AG04450 (cell line): ENCODE measurements at regions not wholly inside any gene's neighbourhood (a gene's known extent, or its start where the extent isn't known, plus 50 kb on each side); places are given as distances from the start of the nearest gene placed in this dataset.

ENCODE experiments used
- CTCF ChIA-PET: fragments of 300-600, 350-600 bp; formaldehyde crosslinking; extraction: SDS; loops from one replicate; lab custom pipeline; 2022; ENCODE audit warnings: antibody characterized with exemption, inconsistent platforms; lab: Charles Lee
- POLR2A ChIA-PET: fragments of 350-600 bp; formaldehyde crosslinking; extraction: SDS; loops from one replicate; lab custom pipeline; 2021; ENCODE audit warnings: antibody characterized with exemption, inconsistent platforms; lab: Yijun Ruan, JAX
- DNase-seq: peaks from one replicate; pipeline ENCODE4 v3.0.0-alpha.2; 2011; ENCODE audit warnings: low read depth, low spot score
- H3K27ac ChIP-seq: one replicate; pipeline ENCODE4 v1.5.1; 2012; ENCODE audit warnings: low read depth, low read length, control low read depth
- H3K27me3 ChIP-seq: one replicate; pipeline ENCODE4 v1.6.0; 2012; ENCODE audit warnings: low read length; ENCODE audit not compliant: control insufficient read depth, insufficient read depth
- H3K4me3 ChIP-seq: 2 replicates; pipeline ENCODE4 v1.5.1; 2011; ENCODE audit warnings: mild to moderate bottlenecking, low read depth, low read length, control low read depth
- H3K9me3 ChIP-seq: 2 replicates; pipeline ENCODE4 v1.5.1; 2012; ENCODE audit warnings: low read length; ENCODE audit not compliant: control insufficient read depth, insufficient read depth
- CTCF ChIP-seq: IDR thresholded peaks from 2 replicates; pipeline ENCODE4 v1.5.1; 2011; ENCODE audit warnings: low read depth, low read length, control low read depth, inconsistent platforms

- 0 out of 2 replicates have a peak, but pooled peaks have one; percentile 5 for TF ChIP-seq CTCF
- CTCF ChIA-PET, result no interaction called here
- POLR2A ChIA-PET, result no interaction called here
- Histone ChIP-seq H3K4me3 (no peak overlapping the region), H3K27me3 (no peaks in the 10 kb centered on the region), H3K27ac (no peak overlapping the region), H3K9me3 (peaks cover 6% of the 10 kb centered on the region)
- no peak for DNase-seq
These were observed 263.9 kb downstream of the NXPE2 start for GRCh38 chr11:114942207-114942606.

GRCh38 chr11:114949614-114950351 is 271.5 kb downstream of the NXPE2 start:
- Histone ChIP-seq H3K27me3 (no peaks in the 10 kb centered on the region), H3K9me3 (no peaks in the 10 kb centered on the region), H3K27ac (no peak overlapping the region), H3K4me3 (no peak overlapping the region)
- ChIA-PET CTCF (no interaction called here), POLR2A (no interaction called here)
- no peak for DNase-seq
- no peak for TF ChIP-seq CTCF

GRCh38 chr11:114953039-114953438 is 274.7 kb downstream of the NXPE2 start:
- CTCF ChIA-PET, result no interaction called here
- Histone ChIP-seq H3K27ac (no peak overlapping the region), H3K27me3 (no peaks in the 10 kb centered on the region), H3K9me3 (no peaks in the 10 kb centered on the region), H3K4me3 (no peak overlapping the region)
- TF ChIP-seq CTCF, result no peak
- POLR2A ChIA-PET, result no interaction called here
- DNase-seq, result no peak

DNA sequence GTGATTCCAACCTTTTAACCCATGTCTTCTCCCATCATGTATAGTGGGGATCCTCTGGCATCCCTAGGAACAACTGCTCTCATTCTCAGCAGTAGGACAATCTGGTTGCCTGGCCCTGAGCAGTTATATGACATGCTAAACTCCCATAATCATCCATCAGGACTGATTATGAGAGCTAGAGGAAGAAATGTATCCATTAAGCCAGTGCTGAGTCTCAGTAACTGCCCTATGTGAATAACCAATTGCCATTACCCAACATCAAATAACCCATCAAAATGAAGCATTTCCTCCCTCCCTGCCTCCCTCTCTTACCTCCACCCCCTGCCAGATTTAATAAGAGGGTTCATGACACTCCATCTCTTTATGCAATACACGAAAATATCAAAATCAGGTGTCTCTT is 277.6 kb downstream of the NXPE2 start:
- TF ChIP-seq CTCF, result no peak
- H3K27me3 ChIP-seq, result no peaks in the 10 kb centered on the region
- DNase-seq, result no peak
- H3K9me3 ChIP-seq, result no peaks in the 10 kb centered on the region
- H3K27ac ChIP-seq, result no peak overlapping the region
- POLR2A ChIA-PET, result no interaction called here
- H3K4me3 ChIP-seq, result no peak overlapping the region
- CTCF ChIA-PET, result no interaction called here

- no peak for TF ChIP-seq CTCF
- no peaks in the 10 kb centered on the region for H3K27me3 ChIP-seq
- DNase-seq, result no peak
- POLR2A ChIA-PET, result no interaction called here
- no peak overlapping the region for H3K4me3 ChIP-seq
- H3K27ac ChIP-seq, result no peak overlapping the region
- H3K9me3 ChIP-seq, result no peaks in the 10 kb centered on the region
- CTCF ChIA-PET, result no interaction called here
These were observed 278.2 kb downstream of the NXPE2 start for GRCh38 chr11:114956566-114956965.
